PC-3 (cell line): ENCODE measurements at regions not wholly inside any gene's neighbourhood (a gene's known extent, or its start where the extent isn't known, plus 50 kb on each side); places are given as distances from the start of the nearest gene placed in this dataset.

Source experiments
- CTCF ChIP-seq: fragments of 300-600 bp; sonication (generic); conservative IDR thresholded peaks from 2 replicates; pipeline ENCODE4 v1.5.1; 2017; ENCODE audit warnings: antibody characterized with exemption, low read depth, mild to moderate bottlenecking, low read length
- EZH2 ChIP-seq: fragments of 300-600 bp; sonication (generic); IDR thresholded peaks from one replicate; pipeline ENCODE4 v1.6.1; 2017; ENCODE audit warnings: antibody characterized with exemption, mild to moderate bottlenecking, low read length; ENCODE audit not compliant: unreplicated experiment

- TF ChIP-seq CTCF (no peak), EZH2 (no peak)
These were observed 132.2 kb upstream of the SLC34A2 start for GRCh38 chr4:25523405-25523804.
